ENCODE measurements at regions not wholly inside any gene's neighbourhood (a gene's known extent, or its start where the extent isn't known, plus 50 kb on each side); places are given as distances from the start of the nearest gene placed in this dataset.
A peak's percentile ranks its signal among the peaks of the same experiment; 100 is the strongest.
"Not testable (repeated sequence)": the region's sequence is repeated elsewhere in the genome, so short reads cannot be mapped to it uniquely, and the experiment has no call there.

GRCh38 chr22:35138521-35138920 lies 72.6 kb downstream of the ISX start:
- DNase-seq, result no peak

DNA sequence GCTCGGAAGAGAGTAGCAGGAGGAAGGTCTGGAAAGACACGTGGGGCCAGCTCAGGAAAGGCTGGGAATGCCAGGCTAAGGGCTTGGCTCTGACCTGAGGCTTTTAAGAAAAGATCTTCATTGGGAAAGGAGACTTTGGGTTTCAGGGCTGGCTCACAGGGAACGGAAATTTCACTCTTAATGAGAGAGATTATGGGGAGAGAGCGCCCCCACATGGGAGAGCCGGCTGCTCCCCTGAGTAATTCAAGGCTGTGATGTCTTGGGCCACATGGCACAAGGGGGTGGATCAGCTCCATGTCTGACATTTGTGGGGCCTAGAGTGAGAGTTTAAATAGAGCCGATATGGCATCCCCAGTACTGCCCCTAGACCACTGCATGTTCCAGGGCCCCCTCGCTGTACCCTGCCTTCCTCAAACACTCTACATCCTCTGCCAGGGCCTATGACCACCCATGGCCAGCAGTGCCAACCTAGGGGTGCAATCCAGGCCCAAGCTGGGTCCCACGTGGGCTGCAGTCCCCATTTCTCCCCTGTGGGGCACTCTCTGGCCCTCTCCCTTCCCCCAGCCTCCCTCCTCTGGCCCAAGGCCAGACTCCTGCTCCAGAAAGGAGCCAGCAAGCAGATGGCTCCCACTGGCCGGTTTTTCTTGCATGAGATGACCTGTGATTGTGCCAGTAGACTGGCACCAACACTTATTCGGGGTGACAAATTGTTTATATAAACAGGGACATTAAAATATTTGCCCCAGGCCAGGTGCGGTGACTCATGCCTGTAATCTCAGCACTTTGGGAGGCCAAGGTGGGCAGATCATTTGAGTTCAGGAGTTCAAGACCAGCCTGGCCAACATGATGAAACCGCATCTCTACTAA lies 75.2 kb downstream of the ISX start:
- DNase-seq, result no peak

- no peak for DNase-seq
Measured at GRCh38 chr22:35148381-35148780, 82.4 kb downstream of the ISX start.

GRCh38 chr22:35148866-35149548 lies 83.0 kb downstream of the ISX start:
- DNase-seq, result no peak

DNA sequence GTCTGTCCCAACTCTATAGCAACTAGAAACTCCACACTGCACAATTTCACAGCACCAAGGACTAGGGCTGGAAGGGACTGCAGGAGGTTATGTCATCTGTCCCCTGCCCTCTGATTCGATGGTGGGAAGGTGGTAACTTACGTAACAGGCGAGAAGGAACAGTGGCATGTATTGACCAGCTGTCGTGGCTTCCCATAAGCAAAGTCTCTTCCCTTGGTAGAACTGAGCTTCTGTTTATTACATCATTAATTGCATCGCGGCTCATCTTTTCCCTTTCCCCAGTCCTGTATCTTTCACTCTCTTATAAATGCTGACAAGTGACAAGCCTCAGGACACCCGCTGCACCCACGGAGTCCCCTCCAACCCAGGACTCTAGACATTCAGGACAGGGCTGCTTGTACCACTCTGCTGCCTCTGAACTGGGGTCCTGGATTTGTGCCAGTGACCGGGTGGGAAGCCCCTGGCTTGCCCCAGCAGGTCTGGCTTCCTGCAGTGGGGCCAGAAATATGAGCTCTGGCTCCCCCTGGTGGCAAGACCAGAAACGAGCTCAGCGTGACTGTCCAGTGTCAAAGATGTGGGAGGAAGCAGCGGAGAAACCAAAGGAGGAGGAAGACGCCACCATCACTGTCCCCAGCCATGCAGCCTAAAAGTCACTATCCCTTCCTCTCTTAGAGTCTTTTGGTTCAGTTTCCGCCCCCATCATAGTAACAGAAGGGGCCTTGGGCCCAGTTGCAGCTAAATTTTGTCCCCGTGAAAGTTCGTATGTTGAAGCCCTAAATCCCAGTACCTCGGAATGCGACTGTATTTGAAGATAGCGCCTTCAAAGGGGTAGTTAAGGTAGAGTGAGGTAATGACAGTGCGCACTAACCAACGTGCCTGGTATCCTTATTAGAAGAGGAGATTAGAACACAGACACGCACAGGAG lies 84.5 kb downstream of the ISX start:
- peak; percentile 39 for DNase-seq

DNA sequence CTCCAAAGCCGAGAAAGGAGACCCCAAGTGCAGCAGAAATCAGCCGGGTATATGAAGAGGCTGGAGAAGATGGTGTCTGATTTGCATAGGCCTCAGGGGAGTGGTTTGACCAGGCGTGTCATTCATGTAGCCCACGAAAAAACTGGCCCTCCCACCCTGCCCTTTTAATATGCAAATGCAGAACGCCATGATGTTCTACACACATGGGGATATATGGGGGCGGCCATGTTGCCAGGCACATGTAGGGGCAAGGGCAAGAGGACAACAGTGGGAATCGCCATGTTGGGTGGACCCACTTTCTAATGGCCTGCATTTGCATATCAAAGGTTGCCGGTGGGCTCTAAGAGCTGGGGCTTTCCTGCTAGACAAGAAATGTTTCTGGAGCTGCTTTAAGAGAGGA lies 86.4 kb downstream of the ISX start:
- DNase-seq, result no peak

DNA sequence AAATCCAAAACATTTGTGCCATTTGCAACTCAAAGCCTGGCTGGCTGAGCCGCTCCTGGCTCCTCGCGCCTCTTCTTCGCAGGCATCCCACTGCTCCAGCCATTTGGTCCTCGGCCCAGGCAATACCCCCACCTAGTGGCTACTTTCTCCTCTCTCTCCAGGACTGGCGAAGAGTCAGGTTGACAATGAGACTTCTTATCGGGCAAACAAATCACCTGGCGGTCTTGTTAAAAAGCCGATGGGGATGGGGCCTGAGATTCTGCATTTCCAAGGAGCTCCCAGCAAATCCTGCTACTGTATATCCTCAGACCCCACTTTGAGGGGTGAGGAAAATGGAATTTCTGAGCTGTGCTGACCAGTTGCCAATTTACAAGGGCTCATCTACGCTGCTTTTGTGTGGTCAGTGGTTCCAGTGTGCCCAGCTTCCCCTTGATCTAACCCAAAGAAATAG lies 89.0 kb downstream of the ISX start:
- DNase-seq, result peak; percentile 41

DNA sequence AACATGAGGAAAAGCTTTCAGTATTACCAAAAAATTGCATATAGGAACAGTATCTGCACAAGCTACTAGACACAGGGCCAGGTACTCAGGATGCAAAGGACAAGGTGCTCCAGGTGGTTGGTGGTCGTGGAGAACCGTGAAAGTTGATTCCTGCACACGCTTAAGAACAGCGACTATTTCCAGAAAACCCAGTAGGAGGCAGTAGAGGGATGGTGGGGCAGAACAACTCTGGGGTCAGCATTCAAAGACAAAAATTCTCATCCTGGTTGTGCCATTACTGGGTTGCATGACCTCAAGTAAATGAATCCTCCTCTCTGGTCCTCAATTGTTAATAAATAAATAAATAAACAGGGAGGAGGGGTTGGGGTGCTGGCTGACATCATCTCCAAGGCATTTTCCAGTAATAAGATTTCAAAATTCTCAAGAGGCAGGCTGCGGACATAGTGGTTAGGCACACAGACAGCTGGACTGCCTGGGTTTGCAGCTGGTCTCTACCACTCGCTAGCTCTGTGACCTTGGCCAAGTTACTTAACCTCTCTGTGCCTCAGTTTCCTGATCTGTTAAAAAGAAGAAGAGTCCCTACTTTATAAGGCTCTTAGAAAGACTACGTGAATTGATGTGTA lies 89.6 kb downstream of the ISX start:
- no peak for DNase-seq

DNA sequence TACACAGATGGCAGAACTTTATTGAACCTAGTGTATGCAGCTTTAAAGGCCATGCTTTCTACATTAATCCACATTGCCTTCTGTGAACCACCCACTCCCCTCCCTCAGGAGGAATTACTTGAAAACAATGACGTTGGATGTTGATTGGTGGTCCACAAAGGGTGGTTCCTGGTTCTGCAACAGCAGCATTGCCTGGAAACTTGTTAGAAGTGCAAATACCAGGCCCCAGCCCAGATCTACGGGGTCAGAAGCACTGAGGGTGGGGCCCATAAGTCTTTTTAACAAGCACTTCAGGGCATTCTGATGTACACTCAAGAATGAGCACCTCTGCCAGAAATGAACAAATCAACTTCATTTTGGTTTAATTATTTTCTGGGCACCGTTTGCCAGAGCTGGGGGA lies 91.0 kb downstream of the ISX start:
- DNase-seq, result no peak

DNA sequence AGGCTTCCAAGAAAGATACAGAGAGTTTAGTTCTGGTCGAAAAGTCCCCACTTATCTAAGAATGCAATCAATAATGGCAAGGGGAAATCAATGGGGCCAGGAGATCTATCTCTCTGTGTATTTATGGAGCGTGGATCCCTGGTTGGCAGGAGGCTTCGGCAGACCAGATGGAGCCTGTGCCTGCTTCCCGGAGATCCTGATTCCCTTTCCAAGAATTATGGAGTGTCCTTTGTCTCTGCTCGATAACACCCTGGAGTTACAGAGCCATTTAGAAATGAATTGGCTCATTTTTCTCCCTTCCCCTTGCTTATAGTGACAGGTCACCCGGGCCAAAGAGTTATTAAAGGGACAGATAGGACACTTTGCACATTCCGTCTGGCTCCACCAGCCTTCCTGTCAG lies 92.4 kb downstream of the ISX start:
- DNase-seq, result no peak

GRCh38 chr22:35159343-35159742 lies 93.4 kb downstream of the ISX start:
- no peak for DNase-seq

DNA sequence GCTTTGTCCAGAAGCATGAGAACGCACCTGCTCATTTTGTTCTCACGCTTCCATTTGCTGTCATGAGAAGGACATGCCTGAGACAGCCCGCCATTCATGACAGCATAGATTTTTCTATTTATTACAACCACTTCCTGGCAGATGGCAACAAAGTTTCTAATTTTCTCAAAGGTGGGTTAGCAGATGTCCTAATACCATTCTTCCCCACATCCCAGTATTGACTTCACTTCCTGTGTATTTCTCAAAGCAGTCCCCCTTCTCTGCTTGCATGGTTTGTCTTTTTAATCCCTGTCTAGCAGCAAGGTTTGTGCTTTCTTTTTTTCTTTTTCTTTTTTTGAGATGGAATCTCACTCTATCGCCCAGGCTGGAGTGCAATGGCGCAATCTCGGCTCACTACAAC lies 94.3 kb downstream of the ISX start:
- no peak for DNase-seq

- DNase-seq, result not testable (repeated sequence)
Measured at GRCh38 chr22:35165896-35166295, 91.4 kb upstream of the HMGXB4 start.

DNA sequence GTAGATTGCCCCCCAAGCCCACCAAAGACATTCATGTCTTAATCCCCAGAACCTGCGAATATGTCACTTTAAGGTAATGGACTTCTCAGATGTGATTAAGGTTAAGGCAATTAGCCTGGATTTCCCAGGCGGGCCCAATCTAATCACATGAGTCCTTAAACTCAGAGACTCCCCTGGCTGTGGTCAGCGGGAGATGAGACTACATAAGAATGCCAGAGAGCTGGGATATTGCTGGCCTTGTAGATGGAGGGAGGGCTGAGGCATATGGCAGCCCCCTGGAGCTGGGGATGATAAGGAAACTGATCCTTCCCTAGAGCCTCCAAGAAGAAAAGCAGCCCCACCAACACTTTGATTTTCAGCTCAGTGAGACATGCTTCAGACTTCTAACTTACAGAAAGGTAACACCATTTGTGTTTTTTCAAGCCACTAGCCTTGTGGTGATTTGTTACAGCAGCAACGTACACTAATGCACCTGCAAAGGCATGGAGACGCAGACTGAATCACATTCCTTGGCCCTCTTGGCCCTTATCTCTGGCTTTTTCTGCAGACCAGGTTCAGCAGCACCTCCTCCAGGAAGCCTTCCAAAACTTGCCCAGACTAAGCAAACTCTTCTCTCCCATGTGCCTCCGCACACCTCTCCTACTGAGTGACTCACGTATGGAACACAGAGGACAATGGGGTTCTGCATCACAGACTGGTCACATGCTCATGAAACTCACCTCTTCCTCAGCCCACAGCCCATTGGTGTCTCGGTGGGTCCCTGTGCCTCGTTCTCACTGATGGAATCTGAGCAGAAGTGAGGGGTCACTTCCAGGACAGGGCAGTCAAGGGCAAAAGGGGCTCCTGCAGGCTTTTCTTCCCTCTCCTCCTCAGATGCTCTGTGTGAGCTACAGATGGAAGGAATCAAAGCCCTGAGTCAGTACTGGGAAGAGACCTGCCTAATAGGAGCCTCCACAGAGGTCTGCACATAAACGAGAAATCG lies 86.3 kb upstream of the HMGXB4 start:
- DNase-seq, result no peak

- DNase-seq, result no peak
Measured at GRCh38 chr22:35172442-35172841, 84.9 kb upstream of the HMGXB4 start.

DNA sequence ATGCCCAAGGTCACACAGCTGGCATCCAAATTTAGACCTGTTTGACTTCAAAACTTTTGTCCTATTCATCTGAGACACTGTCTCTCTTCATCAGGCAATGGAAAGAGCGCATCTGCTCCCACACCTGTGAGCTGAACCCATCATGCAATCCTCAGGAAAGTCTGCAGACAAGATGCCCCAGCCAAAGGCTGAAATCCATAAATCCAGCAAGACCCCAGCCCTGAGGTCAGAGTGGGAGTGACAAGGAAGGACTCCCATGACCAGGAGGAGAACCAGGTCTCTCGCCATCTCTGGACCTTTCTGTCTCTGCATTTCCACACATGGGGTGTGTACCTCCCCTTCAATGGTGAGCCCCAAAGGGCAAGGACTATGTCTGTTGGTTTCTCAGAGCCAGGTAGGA lies 83.6 kb upstream of the HMGXB4 start:
- no peak for DNase-seq

DNA sequence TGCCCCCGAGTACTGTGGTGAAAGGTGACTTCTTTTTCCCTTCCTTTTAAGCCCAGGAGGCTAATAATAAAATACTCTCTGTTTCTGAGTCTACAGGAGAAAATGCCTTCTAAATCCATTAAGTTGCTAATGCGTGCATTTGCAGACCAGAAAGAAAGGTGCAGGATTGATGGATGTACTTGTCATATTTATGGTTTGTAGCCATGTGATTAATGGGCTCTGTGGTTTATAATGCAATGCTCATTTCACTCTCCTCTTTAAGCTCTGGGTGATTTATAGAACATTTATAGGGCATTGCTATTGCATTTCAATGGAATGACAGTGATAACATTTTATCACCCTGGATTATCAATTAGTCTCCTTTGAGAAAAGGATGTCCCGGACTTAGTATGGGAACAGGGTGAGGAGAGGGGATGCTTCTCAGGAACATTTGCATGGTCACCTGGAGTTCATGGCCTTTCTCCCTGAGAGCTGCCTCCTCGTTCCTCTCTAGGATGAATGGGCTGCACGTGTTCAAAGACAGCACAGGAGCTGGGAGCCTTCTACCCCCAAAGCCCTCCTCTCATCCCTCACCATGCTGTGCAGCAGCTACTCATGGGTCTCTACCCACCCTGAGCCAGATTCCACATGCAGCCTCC lies 82.8 kb upstream of the HMGXB4 start:
- DNase-seq, result no peak

DNA sequence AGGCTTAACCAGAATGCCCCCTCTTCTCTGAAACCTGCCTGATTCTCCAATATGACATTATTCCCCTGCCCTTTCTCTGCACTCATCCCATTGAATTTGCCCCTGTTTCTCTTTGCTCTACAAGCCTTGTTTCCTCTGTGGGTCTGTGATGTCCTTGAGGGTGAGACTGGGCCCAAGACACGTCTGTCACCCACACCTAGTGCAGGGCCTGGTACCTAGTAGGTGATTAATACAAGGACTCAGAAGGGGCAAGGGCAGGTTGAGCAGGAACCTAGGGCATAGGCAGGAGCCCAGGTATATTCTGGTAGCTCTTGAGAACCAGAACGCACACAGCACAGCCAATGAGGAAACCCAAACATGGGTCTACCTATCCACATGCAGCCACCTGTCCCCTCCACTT lies 81.9 kb upstream of the HMGXB4 start:
- DNase-seq, result no peak

DNA sequence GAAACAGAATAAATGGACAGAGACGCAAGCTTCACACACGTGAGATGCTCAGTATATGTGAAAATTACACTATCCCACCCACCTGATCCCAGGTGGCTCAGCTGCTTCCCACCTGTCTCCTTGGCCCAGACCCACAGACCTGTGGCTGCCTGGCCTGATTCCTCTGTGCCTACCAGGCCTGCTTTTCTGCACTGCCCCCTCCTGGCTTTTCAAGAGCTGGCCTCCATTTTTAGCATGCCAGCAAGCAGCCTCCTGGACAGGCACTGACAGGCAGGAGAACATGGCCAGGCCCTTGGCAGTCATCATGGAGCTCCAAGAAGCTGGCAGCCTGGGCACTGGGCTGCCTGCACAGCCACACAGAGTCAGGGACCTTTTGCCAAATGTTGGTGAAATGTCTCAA lies 79.5 kb upstream of the HMGXB4 start:
- no peak for DNase-seq

GRCh38 chr22:35178446-35178845 lies 78.8 kb upstream of the HMGXB4 start:
- no peak for DNase-seq

GRCh38 chr22:35183917-35184316 lies 73.4 kb upstream of the HMGXB4 start:
- DNase-seq, result no peak

All from fibroblast of skin of abdomen (primary cell).